NCI-H524 treated with DMSO at 0.1 percent for 48 hours (cell line): ENCODE measurements at regions not wholly inside any gene's neighbourhood (a gene's known extent, or its start where the extent isn't known, plus 50 kb on each side); places are given as distances from the start of the nearest gene placed in this dataset.
A peak's percentile ranks its signal among the peaks of the same experiment; 100 is the strongest.

Experiments
- DNase-seq: peaks from one replicate; lab custom pipeline; 2025; lab: John Stamatoyannopoulos, UW

DNA sequence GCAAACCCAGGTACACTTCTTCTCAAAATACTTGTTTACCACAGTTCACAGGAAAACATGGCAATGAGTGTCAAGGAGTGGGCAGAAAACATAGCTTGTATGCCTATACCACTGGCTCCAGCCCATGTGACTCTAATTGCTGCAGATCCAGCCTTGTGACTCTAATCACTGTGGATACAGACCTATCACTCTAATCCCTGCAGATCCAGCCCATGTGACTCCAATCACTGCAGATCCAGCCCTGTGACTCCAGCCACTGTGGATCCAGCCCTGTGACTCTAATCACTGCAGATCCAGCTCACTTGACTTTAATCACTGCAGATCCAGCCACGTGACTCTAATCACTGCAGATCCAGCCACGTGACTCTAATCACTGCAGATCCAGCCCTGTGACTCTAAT is 366.3 kb upstream of the IRX4 start:
- DNase-seq = no peak

GRCh38 chr5:2242539-2242938 is 359.8 kb upstream of the IRX4 start:
- DNase-seq = no peak

GRCh38 chr5:2241842-2242241 is 359.1 kb upstream of the IRX4 start:
- DNase-seq = no peak

GRCh38 chr5:2240118-2240904 is 357.6 kb upstream of the IRX4 start:
- no peak for DNase-seq

- DNase-seq = no peak
Observed at GRCh38 chr5:2239201-2239910, 356.6 kb upstream of the IRX4 start.

- no peak for DNase-seq
Observed at GRCh38 chr5:2238732-2239131, 356.0 kb upstream of the IRX4 start.

GRCh38 chr5:2227433-2227832 is 344.7 kb upstream of the IRX4 start:
- DNase-seq = no peak

GRCh38 chr5:2224689-2225088 is 342.0 kb upstream of the IRX4 start:
- no peak for DNase-seq

DNA sequence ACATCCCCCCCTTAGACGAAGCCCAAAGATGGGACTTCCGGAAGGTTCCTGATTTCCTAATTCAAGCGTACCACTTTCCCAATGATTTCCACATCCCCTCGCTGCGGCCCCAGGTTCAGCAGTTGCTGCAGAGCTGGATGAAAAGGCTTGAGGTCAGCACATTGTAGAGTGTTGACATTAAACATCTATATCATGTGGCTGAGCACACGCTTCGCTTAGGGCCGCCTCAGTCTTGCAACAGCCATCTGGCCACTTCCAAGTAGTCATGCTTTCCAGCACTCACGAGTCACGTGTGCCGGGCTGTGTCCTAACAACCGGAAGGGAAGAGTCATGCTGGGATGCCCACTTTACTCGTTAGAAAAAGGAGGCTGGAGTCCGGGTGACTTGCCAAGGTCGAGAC is 340.6 kb upstream of the IRX4 start:
- peak; percentile 25 for DNase-seq

GRCh38 chr5:2222246-2222992 is 339.7 kb upstream of the IRX4 start:
- DNase-seq = no peak

- DNase-seq = no peak
Observed at GRCh38 chr5:2221450-2221849, 338.7 kb upstream of the IRX4 start.

GRCh38 chr5:2220741-2221140 is 338.0 kb upstream of the IRX4 start:
- DNase-seq = no peak

DNA sequence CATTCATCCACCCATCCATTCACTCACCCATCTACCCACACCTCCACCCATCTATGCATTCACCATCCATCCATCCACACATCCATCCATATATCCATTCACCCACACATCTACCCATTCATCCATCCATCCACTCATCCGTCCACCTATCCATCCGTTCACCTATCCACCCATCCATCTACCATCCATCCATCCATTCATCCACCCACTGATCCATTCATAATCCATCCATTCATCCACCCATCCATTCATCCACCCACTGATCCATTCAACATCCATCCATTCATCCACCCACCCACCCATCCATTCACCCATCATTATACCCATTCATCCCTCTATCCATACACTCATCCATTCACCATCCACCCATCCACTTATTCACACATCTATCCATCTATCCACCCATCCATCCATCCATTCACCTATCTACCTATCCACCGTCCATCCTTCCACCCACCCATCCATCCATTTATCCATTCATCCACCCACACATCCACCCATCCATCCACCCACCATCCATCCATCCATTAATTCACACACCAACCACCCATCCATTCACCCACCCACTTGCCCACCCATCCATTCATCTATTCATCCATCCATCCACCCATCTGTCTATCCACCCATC is 336.5 kb upstream of the IRX4 start:
- no peak for DNase-seq

DNA sequence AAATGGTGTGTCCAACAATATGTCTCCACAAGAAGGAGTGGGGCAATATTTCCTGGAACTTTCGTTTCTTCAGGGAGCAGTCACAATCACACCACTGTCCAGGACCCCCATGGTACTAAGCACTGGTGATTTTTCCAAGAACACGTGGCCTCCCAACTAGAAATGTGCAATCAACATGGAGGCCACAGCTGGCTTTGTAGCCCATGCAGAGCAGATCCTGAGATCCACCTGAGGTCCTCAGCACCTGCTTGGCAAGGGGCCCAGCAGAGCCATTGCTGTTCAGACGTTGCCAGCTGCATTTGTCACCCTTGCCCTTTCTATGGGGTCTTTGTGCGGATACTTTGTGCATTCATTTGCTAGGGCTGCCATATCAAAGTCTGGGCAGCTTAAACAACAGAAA is 334.5 kb upstream of the IRX4 start:
- no peak for DNase-seq

- DNase-seq = no peak
Observed at GRCh38 chr5:2214910-2215590, 332.3 kb upstream of the IRX4 start.

DNA sequence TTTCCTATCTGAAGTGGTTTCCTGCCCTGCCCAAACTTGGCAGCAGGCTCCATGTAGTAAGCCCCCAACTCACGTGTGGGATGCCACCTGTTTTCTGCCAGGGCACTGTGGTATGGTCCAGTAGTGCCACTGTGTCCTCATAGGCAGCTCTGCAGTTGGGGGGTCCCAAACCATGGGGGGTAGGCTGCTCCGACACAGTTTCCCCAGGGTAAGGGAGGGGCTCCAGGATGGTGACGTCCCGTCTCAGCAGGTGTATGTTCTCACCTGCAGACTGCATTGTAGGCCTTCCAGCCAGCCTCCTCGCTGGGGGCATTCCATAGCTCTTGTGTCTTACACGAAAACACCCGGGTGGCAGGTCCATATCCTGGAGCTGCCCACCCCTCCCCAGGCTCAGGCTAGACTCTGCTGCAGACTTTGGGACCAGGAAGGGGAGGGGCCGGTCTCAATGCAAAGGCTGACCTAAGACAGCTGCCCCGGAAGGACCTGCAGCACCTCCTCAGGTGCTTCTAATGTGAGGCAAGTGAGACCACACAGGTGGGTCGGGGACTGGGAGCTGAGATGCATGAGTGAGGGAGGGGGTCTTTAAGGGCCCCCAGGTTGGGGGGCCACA is 330.5 kb upstream of the IRX4 start:
- DNase-seq = no peak

DNA sequence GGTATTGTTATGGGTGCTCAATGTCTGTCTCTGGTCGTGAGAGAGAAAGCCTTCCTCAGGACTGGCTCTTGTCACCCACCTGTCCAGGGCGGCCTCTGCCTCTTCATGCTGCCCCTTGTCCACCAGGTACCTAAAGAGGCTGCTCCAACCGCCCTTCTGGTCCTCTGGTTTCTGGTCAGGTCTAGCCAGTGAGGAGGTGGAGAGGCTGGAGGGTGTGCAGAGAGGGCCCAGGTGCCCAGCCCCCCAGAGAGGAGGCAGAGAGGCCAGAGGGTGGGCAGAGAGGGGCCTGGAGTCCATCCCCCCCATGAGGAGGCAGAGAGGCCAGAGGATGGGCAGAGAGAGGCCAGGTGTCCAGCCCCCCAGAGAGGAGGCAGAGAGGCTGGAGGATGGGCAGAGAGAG is 329.8 kb upstream of the IRX4 start:
- no peak for DNase-seq

- no peak for DNase-seq
Observed at GRCh38 chr5:2208239-2208544, 325.5 kb upstream of the IRX4 start.

GRCh38 chr5:2207416-2208238 is 324.9 kb upstream of the IRX4 start:
- DNase-seq = no peak

DNA sequence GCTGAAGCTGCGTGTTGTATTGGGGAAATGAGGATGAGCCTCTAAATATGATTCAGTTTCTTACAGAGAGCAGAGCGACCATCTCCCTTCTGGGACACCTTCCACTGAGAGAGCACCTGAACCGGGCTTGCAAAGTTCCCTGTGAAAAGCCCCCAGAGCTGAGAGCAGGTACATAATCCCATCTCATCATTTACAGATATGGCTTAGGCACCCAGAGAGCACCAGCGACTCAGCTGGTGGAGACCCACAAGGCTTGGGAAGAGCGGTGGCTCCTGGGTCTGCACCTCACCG is 324.3 kb upstream of the IRX4 start:
- DNase-seq = no peak
